ENCODE measurements at regions not wholly inside any gene's neighbourhood (a gene's known extent, or its start where the extent isn't known, plus 50 kb on each side); places are given as distances from the start of the nearest gene placed in this dataset.

DNA sequence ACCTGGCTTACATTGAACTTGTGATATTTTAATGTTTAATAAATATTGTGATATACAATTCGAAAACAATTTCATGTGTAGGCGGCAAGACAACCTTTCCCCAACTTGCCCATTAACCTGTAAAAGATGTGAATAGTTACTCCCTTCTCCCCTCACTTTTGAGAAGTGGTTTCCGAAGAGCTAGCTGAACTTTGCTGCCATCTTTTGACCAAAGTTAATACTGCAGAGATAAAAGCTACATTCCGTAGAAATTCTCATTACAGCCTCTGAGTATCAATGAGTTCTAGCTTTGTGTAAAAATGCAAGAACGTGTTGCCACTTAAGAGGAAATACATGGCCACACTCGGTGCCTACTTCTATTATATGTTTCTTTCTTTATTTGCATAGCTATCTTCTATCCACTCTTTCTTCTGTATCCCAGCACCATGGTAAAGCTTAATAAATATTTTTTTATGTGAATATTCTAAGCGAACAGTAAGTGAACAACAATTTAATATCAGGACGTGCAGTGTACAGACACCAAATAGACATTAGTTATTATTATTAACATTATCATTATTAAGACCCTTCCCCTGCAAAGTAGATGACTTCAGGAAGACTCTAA lies 105.1 kb upstream of the TMEM260 start:
- H3K4me3 ChIP-seq (ENCODE audit: low read length), result no peak overlapping the region
- no peak for TF ChIP-seq EZH2phosphoT487 (IDR thresholded peaks at IDR 0.05; ENCODE audit: low read depth)
- TF ChIP-seq, protein P1, sequence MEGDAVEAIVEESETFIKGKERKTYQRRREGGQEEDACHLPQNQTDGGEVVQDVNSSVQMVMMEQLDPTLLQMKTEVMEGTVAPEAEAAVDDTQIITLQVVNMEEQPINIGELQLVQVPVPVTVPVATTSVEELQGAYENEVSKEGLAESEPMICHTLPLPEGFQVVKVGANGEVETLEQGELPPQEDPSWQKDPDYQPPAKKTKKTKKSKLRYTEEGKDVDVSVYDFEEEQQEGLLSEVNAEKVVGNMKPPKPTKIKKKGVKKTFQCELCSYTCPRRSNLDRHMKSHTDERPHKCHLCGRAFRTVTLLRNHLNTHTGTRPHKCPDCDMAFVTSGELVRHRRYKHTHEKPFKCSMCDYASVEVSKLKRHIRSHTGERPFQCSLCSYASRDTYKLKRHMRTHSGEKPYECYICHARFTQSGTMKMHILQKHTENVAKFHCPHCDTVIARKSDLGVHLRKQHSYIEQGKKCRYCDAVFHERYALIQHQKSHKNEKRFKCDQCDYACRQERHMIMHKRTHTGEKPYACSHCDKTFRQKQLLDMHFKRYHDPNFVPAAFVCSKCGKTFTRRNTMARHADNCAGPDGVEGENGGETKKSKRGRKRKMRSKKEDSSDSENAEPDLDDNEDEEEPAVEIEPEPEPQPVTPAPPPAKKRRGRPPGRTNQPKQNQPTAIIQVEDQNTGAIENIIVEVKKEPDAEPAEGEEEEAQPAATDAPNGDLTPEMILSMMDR (IDR thresholded peaks at IDR 0.05; ENCODE audit: low read depth, low read length), result peak; percentile 75
- no peaks in the 10 kb centered on the region for H3K36me3 ChIP-seq (replicated peaks; ENCODE audit: low read depth, low read length)
- no peak overlapping the region for H3K9ac ChIP-seq (ENCODE audit: low read length)
- H3K4me1 ChIP-seq (ENCODE audit: low read length), result no peaks in the 10 kb centered on the region
- no peak overlapping the region for H3K4me2 ChIP-seq (ENCODE audit: low read length)
- no peaks in the 10 kb centered on the region for H3K9me3 ChIP-seq (ENCODE audit: insufficient read depth, low read length)
- H3K27me3 ChIP-seq (ENCODE audit: low read depth, low read length), result peaks cover 40% of the 10 kb centered on the region
- H2AFZ ChIP-seq (ENCODE audit: low read depth, low read length), result no peak overlapping the region
- H4K20me1 ChIP-seq (ENCODE audit: insufficient read depth, low read length), result no peaks in the 10 kb centered on the region
- no peaks in the 10 kb centered on the region for H3K79me2 ChIP-seq (ENCODE audit: low read length)
- H3K27ac ChIP-seq (ENCODE audit: low read length), result no peak overlapping the region

- H3K79me2 ChIP-seq (ENCODE audit: low read length), result no peaks in the 10 kb centered on the region
- H3K9ac ChIP-seq (ENCODE audit: low read length), result no peak overlapping the region
- no peaks in the 10 kb centered on the region for H4K20me1 ChIP-seq (ENCODE audit: insufficient read depth, low read length)
- H3K4me3 ChIP-seq (ENCODE audit: low read length), result no peak overlapping the region
- H3K36me3 ChIP-seq (replicated peaks; ENCODE audit: low read depth, low read length), result no peaks in the 10 kb centered on the region
- peaks cover under 1% of the 10 kb centered on the region; the same call in 1 of the 2 replicates for H3K4me1 ChIP-seq (ENCODE audit: low read length)
- TF ChIP-seq, protein P1 (IDR thresholded peaks at IDR 0.05; ENCODE audit: low read depth, low read length), result peak; percentile 44; the same call in 1 of the 2 replicates
- no peak for TF ChIP-seq EZH2phosphoT487 (IDR thresholded peaks at IDR 0.05; ENCODE audit: low read depth)
- H3K27me3 ChIP-seq (ENCODE audit: low read depth, low read length), result peaks cover 16% of the 10 kb centered on the region
- no peaks in the 10 kb centered on the region for H3K9me3 ChIP-seq (ENCODE audit: insufficient read depth, low read length)
- no peak overlapping the region for H3K27ac ChIP-seq (ENCODE audit: low read length)
- H3K4me2 ChIP-seq (ENCODE audit: low read length), result no peak overlapping the region
- H2AFZ ChIP-seq (ENCODE audit: low read depth, low read length), result peak overlapping the region; percentile 20; the same call in 1 of the 2 replicates
These were observed 97.2 kb upstream of the TMEM260 start for GRCh38 chr14:56482310-56482911.

DNA sequence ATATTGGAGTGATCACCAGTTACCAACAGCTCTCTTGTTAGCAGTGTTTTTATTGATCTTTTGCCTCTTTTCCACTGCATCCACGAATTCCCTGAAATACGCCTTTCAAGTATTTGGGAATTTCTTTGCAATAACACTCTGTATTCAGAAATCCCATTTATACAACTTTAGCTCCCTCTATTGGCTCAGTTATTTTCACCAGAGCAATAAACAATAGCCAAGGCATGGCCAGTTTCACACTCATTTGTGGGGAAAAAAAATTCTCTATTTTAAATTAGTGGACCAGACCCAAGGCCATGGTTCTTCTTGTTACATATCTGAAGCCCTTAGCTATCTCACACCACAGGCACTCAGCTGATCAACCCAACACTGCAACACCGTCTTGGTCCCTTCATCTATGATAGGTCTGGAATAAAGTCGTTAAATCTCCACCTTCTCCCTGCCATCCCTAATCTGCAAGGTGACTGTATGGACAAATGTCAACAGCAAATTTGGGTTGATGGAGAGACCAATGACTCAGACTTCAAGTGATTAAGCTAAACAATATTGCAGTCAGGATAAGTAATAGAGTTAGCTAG lies 92.4 kb upstream of the TMEM260 start:
- Histone ChIP-seq H3K79me2 (ENCODE audit: low read length) (no peaks in the 10 kb centered on the region), H3K27ac (ENCODE audit: low read length) (no peak overlapping the region), H3K4me2 (ENCODE audit: low read length) (no peak overlapping the region), H3K9ac (ENCODE audit: low read length) (no peak overlapping the region), H3K27me3 (ENCODE audit: low read depth, low read length) (no peaks in the 10 kb centered on the region), H3K9me3 (ENCODE audit: insufficient read depth, low read length) (no peaks in the 10 kb centered on the region), H3K4me3 (ENCODE audit: low read length) (no peak overlapping the region), H2AFZ (ENCODE audit: low read depth, low read length) (no peak overlapping the region), H3K36me3 (replicated peaks; ENCODE audit: low read depth, low read length) (no peaks in the 10 kb centered on the region), H4K20me1 (ENCODE audit: insufficient read depth, low read length) (no peaks in the 10 kb centered on the region), H3K4me1 (ENCODE audit: low read length) (peaks cover 14% of the 10 kb centered on the region)
- TF ChIP-seq, protein P1 (IDR thresholded peaks at IDR 0.05; ENCODE audit: low read depth, low read length), result peak; percentile 40
- no peak for TF ChIP-seq EZH2phosphoT487 (IDR thresholded peaks at IDR 0.05; ENCODE audit: low read depth)

DNA sequence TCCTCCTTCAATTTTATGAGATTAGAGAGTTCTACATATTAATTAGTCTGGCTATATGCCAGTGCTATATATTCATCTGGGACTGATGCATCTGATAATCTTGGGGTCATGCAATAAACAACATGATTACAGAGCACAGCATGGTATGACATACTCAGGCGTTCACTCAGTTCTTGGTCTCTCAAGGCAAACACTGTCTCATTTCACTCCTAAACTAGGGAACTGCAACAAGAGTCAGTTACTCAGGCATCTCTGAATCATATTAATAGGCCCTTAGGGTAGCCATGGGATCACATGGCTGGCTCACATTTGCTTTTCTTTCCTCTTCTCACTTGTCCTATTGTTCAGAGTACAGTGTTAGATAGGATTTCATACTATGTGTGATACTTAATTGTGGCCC lies 91.8 kb upstream of the TMEM260 start:
- no peak overlapping the region for H2AFZ ChIP-seq (ENCODE audit: low read depth, low read length)
- H3K27ac ChIP-seq (ENCODE audit: low read length), result no peak overlapping the region
- no peaks in the 10 kb centered on the region for H3K36me3 ChIP-seq (replicated peaks; ENCODE audit: low read depth, low read length)
- H3K4me2 ChIP-seq (ENCODE audit: low read length), result no peak overlapping the region
- no peaks in the 10 kb centered on the region; the same call in 1 of the 2 replicates for H3K27me3 ChIP-seq (ENCODE audit: low read depth, low read length)
- TF ChIP-seq, protein P1 (IDR thresholded peaks at IDR 0.05; ENCODE audit: low read depth, low read length), result no peak
- no peak for TF ChIP-seq EZH2phosphoT487 (IDR thresholded peaks at IDR 0.05; ENCODE audit: low read depth)
- H3K79me2 ChIP-seq (ENCODE audit: low read length), result no peaks in the 10 kb centered on the region
- no peak overlapping the region for H3K4me3 ChIP-seq (ENCODE audit: low read length)
- H3K9me3 ChIP-seq (ENCODE audit: insufficient read depth, low read length), result no peaks in the 10 kb centered on the region
- no peak overlapping the region for H3K9ac ChIP-seq (ENCODE audit: low read length)
- no peaks in the 10 kb centered on the region for H4K20me1 ChIP-seq (ENCODE audit: insufficient read depth, low read length)
- peaks cover 14% of the 10 kb centered on the region for H3K4me1 ChIP-seq (ENCODE audit: low read length)

All from OCI-LY3 (cell line).